ENCODE measurements at regions not wholly inside any gene's neighbourhood (a gene's known extent, or its start where the extent isn't known, plus 50 kb on each side); places are given as distances from the start of the nearest gene placed in this dataset.

DNA sequence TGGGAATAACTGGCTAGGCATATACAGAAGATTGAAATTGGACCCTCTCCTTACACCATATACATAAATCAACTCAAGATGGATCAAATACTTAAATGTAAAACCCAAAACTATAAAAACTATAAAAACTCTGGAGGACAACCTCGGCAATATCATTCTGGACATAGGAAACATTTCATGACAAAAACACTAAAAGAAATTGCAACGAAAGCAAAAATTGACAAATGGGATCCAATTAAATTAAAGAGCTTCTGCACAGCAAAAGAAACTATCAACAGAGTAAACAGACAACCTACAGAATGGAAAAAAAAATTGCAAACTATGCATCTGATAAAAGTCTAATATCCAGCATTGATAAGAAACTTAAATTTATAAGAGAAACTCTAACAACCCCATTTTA, 503.7 kb upstream of the C16orf82 start:
- Histone ChIP-seq H3K27me3 (ENCODE audit: control insufficient read depth in 2 of 2, insufficient read depth in 2 of 2, low read length in 2 of 2) (no peaks in the 10 kb centered on the region), H2AFZ (ENCODE audit: low read depth, low read length) (no peak overlapping the region), H4K20me1 (replicated peaks; ENCODE audit: control insufficient read depth, insufficient read depth, low read length) (no peaks in the 10 kb centered on the region), H3K79me2 (ENCODE audit: control insufficient read depth, insufficient read depth, low read length) (no peaks in the 10 kb centered on the region), H3K36me3 (ENCODE audit: control insufficient read depth, insufficient read depth, low read length) (no peaks in the 10 kb centered on the region), H3K4me1 (replicated peaks in 1 of 2; ENCODE audit: control insufficient read depth in 2 of 2, insufficient read depth in 2 of 2, low read length in 2 of 2) (no peaks in the 10 kb centered on the region), H3K9ac (ENCODE audit: insufficient read depth in 1 of 2, low read depth in 2 of 2, low read length in 2 of 2) (no peak overlapping the region), H3K9me1 (ENCODE audit: control insufficient read depth, insufficient read depth, low read length) (no peaks in the 10 kb centered on the region), H3K4me3 (no peak overlapping the region), H3K4me2 (ENCODE audit: insufficient read depth, low read length) (no peak overlapping the region), H3K9me3 (replicated peaks; ENCODE audit: control insufficient read depth, insufficient read depth, low read depth, low read length) (no peaks in the 10 kb centered on the region), H3K27ac (ENCODE audit: extremely low read depth, low read depth, low read length) (no peak overlapping the region)
- in situ Hi-C loops (cut with MboI) (no loop called here), intact Hi-C loops (cut with micrococcal nuclease) (no loop called here)
- ATAC-seq: no peak
- BruUV-seq (replicated peaks): no TSS peak
- CTCF ChIA-PET (ENCODE audit: low intra/inter-chr PET ratio): no interaction called here
- no peak for FAIRE-seq
- TF ChIP-seq ZNF316 (IDR thresholded peaks at IDR 0.05) (peak; percentile 66), C11orf30 (IDR thresholded peaks at IDR 0.05; ENCODE audit: low read depth) (peak; percentile 38; the same call in 1 of the 2 replicates), MAFG (tag; conservative IDR thresholded peaks at IDR 0.05) (0 out of 2 replicates have a peak, but pooled peaks have one; percentile 12)
- TF ChIP-seq, protein P1, sequence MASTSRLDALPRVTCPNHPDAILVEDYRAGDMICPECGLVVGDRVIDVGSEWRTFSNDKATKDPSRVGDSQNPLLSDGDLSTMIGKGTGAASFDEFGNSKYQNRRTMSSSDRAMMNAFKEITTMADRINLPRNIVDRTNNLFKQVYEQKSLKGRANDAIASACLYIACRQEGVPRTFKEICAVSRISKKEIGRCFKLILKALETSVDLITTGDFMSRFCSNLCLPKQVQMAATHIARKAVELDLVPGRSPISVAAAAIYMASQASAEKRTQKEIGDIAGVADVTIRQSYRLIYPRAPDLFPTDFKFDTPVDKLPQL (IDR thresholded peaks at IDR 0.05; ENCODE audit: extremely low read depth, insufficient read length): no peak
- WGBS (ENCODE audit: insufficient coverage, low coverage, missing lambda C conversion rate): 0% methylated on average over 2 of the region's 2 CpGs
- POLR2A ChIA-PET: no interaction called here
- no peak for DNase-seq (ENCODE audit: extremely low read depth in 1 of 4, low spot score in 3 of 4)

DNA sequence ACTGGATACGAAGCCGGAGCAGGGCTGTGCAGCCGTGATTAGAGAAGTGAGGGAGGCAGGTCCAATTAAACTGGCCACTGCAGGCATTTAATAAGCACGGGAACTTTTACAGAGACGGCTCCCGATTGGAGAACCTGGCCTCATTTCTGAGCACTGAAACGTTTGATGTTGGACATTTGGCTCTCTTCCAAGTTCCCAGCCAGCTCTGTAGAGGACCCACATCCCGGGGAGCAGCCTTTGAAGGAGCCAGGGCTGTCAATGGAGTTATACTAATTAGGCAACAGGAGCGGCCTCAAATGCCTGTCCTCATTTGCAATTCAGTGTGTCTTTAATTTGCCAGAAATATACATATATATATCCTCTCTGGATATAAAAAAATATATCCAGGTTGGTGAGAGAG, 499.4 kb upstream of the C16orf82 start:
- POLR2A ChIA-PET: no interaction called here
- ATAC-seq (no peak), FAIRE-seq (no peak), DNase-seq (ENCODE audit: extremely low read depth in 1 of 4, low spot score in 3 of 4) (no peak)
- Histone ChIP-seq H3K4me1 (replicated peaks in 1 of 2; ENCODE audit: control insufficient read depth in 2 of 2, insufficient read depth in 2 of 2, low read length in 2 of 2) (no peaks in the 10 kb centered on the region), H3K9ac (ENCODE audit: insufficient read depth in 1 of 2, low read depth in 2 of 2, low read length in 2 of 2) (no peak overlapping the region), H3K27ac (ENCODE audit: extremely low read depth, low read depth, low read length) (no peak overlapping the region), H3K79me2 (ENCODE audit: control insufficient read depth, insufficient read depth, low read length) (no peaks in the 10 kb centered on the region), H3K9me1 (ENCODE audit: control insufficient read depth, insufficient read depth, low read length) (no peaks in the 10 kb centered on the region), H3K4me3 (no peak overlapping the region), H3K27me3 (ENCODE audit: control insufficient read depth in 2 of 2, insufficient read depth in 2 of 2, low read length in 2 of 2) (no peaks in the 10 kb centered on the region), H4K20me1 (replicated peaks; ENCODE audit: control insufficient read depth, insufficient read depth, low read length) (no peaks in the 10 kb centered on the region), H3K36me3 (ENCODE audit: control insufficient read depth, insufficient read depth, low read length) (no peaks in the 10 kb centered on the region), H3K9me3 (replicated peaks; ENCODE audit: control insufficient read depth, insufficient read depth, low read depth, low read length) (no peaks in the 10 kb centered on the region), H3K4me2 (ENCODE audit: insufficient read depth, low read length) (no peak overlapping the region), H2AFZ (ENCODE audit: low read depth, low read length) (no peak overlapping the region)
- WGBS (ENCODE audit: insufficient coverage, low coverage, missing lambda C conversion rate): under 1% methylated on average over 9 of the region's 9 CpGs
- intact Hi-C loops (cut with micrococcal nuclease): no loop called here
- CTCF ChIA-PET (ENCODE audit: low intra/inter-chr PET ratio): no interaction called here
- in situ Hi-C loops (cut with MboI): no loop called here
- no TSS peak for BruUV-seq (replicated peaks)
- TF ChIP-seq NFIC (IDR thresholded peaks at IDR 0.05) (peak; percentile 45; the same call in 1 of the 2 replicates), CBFA2T3 (IDR thresholded peaks at IDR 0.05) (no peak), ZC3H11A (IDR thresholded peaks at IDR 0.05; ENCODE audit: low read depth, low read length) (no peak), STAT5A (IDR thresholded peaks at IDR 0.05; ENCODE audit: borderline replicate concordance, low read length) (no peak), ASH1L (IDR thresholded peaks at IDR 0.05; ENCODE audit: borderline replicate concordance, low read depth, partially characterized antibody) (no peak)
